Esophagus squamous epithelium (tissue), 5 donors: ENCODE measurements at regions not wholly inside any gene's neighbourhood (a gene's known extent, or its start where the extent isn't known, plus 50 kb on each side); places are given as distances from the start of the nearest gene placed in this dataset.
"Not testable (repeated sequence)": the region's sequence is repeated elsewhere in the genome, so short reads cannot be mapped to it uniquely, and the experiment has no call there.

Experiments
- DNase-seq: peaks from one replicate; lab custom pipeline; 2025; lab: John Stamatoyannopoulos, UW
- H3K27ac ChIP-seq, 4 donors: fragments of 200-600 bp; sonication (generic); one replicate each; pipeline ENCODE4 v1.5.1; 2016 to 2019; ENCODE audit warnings: mild to moderate bottlenecking in 1 of 4
- H3K27me3 ChIP-seq, 4 donors: fragments of 200-600 bp; sonication (generic); 1 replicate in 3 of 4; 2 replicates in 1 of 4; pipeline versions ENCODE4 v1.5.1 to v1.6.0; 2017 to 2021; ENCODE audit warnings: antibody characterized with exemption in 1 of 4
- H3K36me3 ChIP-seq, 3 donors: fragments of 200-600 bp; sonication (generic); one replicate each; pipeline ENCODE4 v1.5.1; 2016 to 2019
- H3K4me1 ChIP-seq, 3 donors: fragments of 200-600 bp; sonication (generic); one replicate each; pipeline ENCODE4 v1.5.1; 2017 to 2019
- H3K4me3 ChIP-seq, 4 donors: fragments of 200-600 bp; sonication (generic); 1 replicate in 3 of 4; 2 replicates in 1 of 4; pipeline ENCODE4 v1.5.1; 2016 to 2019; ENCODE audit warnings: mild to moderate bottlenecking in 2 of 4, moderate library complexity in 1 of 4
- H3K9me3 ChIP-seq, 3 donors: fragments of 200-600 bp; sonication (generic); one replicate each; pipeline ENCODE4 v1.5.1; 2016 to 2019
- CTCF ChIP-seq, 6 experiments: fragments of 450-650 bp in 4 of 6; fragments of 200-600 bp in 2 of 6; sonication (generic) in 2 of 6; IDR thresholded peaks; one replicate each; pipeline ENCODE4 v1.5.1; 2016 to 2019; ENCODE audit warnings: antibody characterized with exemption in 6 of 6, mild to moderate bottlenecking in 4 of 6, moderate library complexity in 4 of 6
- POLR2A ChIP-seq, 4 donors: fragments of 450-650 bp; IDR thresholded peaks; one replicate each; pipeline ENCODE4 v1.6.1; 2017; ENCODE audit warnings: antibody characterized with exemption in 4 of 4, mild to moderate bottlenecking in 4 of 4, moderate library complexity in 3 of 4
- WGBS, 2 donors: methylation state at CpG; one replicate each; pipeline ENCODE4 v1.1.5; 2018; 5-methylcytosine and 5-hydroxymethylcytosine counted together
- intact Hi-C: fragments of 100-400 bp; cut with DNase I; formaldehyde crosslinking; loops from one replicate; pipeline ENCODE4 v1.15.0; 2022
- donor health status: DM: yes; HTN: yes; CAD: no.

- H3K4me3 ChIP-seq, result no peak overlapping the region
- no peak for DNase-seq
These were observed 835.2 kb downstream of the FSCB start for GRCh38 chr14:43671716-43672485.

GRCh38 chr14:43669355-43669754 is 837.7 kb downstream of the FSCB start:
- Histone ChIP-seq H3K4me1 (no peaks in the 10 kb centered on the region), H3K9me3 (no peaks in the 10 kb centered on the region), H3K27me3 (no peaks in the 10 kb centered on the region), H3K36me3 (no peaks in the 10 kb centered on the region), H3K27ac (no peak overlapping the region), H3K4me3 (no peak overlapping the region)
- intact Hi-C loops, result no loop called here
- WGBS, 2 donors, result 26 to 38% methylated on average over 1 of the region's 1 CpG
- DNase-seq, result no peak
- no peak for TF ChIP-seq POLR2A (IDR thresholded peaks at IDR 0.05)
- TF ChIP-seq CTCF (IDR thresholded peaks at IDR 0.05), result no peak

More at GRCh38 chr14:43671716-43672485, 835.2 kb downstream of the FSCB start:
- TF ChIP-seq CTCF (IDR thresholded peaks at IDR 0.05), result no peak
- TF ChIP-seq POLR2A (IDR thresholded peaks at IDR 0.05), result no peak
- Histone ChIP-seq H3K4me1 (no peaks in the 10 kb centered on the region), H3K9me3 (no peaks in the 10 kb centered on the region), H3K27me3 (no peaks in the 10 kb centered on the region), H3K27ac (no peak overlapping the region), H3K36me3 (no peaks in the 10 kb centered on the region)
- WGBS, 2 donors, result 70 to 72% methylated on average over 3 of the region's 3 CpGs
- intact Hi-C loops, result no loop called here

DNA sequence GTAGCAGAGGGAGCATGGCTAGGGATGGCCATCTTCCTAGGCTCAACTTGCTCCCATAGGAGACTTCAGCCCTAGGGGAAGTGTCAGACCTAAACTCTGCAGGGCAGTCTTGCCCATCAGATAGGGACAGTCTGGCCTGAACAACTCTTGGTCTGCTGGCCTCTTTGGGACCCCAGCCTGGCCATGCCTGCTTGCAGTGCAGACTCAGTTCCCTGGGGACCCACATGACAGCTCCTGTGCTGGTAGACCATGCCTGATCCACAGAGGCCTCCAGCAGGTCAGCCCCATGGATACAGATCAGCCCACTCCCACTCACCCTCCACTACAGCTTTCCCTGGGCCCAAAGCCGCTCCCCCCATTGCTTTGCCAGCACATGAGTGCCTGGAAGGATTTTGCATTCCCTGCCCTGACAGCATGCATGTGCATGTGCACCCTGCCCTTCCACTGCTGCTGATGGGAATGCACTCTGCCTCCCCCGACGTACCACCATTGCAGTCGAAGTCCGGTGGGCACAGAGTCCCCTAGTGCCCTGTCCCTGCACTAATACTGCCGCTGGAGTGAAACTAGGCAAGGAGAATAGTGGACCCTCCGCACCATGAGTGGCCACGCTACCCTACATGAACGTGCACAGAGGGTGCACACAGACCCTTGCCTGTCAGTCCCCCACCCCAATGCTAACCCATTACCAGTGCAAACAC is 841.4 kb downstream of the FSCB start:
- no peak for DNase-seq
- H3K27ac ChIP-seq, result no peak overlapping the region
- no peaks in the 10 kb centered on the region for H3K9me3 ChIP-seq
- no peaks in the 10 kb centered on the region for H3K4me1 ChIP-seq
- H3K4me3 ChIP-seq, result no peak overlapping the region
- H3K27me3 ChIP-seq, result no peaks in the 10 kb centered on the region
- intact Hi-C loops, result no loop called here
- TF ChIP-seq POLR2A (IDR thresholded peaks at IDR 0.05), result no peak
- TF ChIP-seq CTCF (IDR thresholded peaks at IDR 0.05), result no peak
- H3K36me3 ChIP-seq, result no peaks in the 10 kb centered on the region
- 68 to 72% methylated on average over 7 to 9 of the region's 9 CpGs for WGBS, 2 donors

DNA sequence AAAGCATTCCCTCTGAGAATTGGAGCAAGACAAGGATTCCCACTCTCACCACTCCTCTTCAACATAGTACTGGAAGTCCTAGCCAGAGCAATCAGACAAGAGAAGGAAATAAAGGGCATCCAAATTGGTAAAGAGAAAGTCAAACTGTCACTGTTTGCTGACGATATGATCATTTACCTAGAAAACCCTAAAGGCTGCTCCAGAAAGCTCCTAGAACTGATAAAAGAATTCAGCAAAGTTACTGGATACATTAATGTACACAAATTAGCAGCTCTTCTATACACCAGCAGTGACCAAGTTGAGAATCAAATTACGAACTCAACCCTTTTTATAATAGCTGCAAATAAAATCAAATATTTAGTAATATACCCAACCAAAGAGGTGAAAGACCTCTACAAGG is 851.9 kb downstream of the FSCB start:
- H3K4me3 ChIP-seq, H3K4me1 ChIP-seq, intact Hi-C loops, H3K27ac ChIP-seq, H3K27me3 ChIP-seq, H3K36me3 ChIP-seq, DNase-seq, H3K9me3 ChIP-seq: not testable (repeated sequence)
- 81 to 88% methylated on average over 2 of the region's 2 CpGs for WGBS, 2 donors

GRCh38 chr14:43651896-43652295 is 855.2 kb downstream of the FSCB start:
- Histone ChIP-seq H3K9me3 (no peaks in the 10 kb centered on the region), H3K4me3 (no peak overlapping the region), H3K27me3 (no peaks in the 10 kb centered on the region), H3K4me1 (no peaks in the 10 kb centered on the region), H3K27ac (no peak overlapping the region), H3K36me3 (no peaks in the 10 kb centered on the region)
- no peak for DNase-seq
- TF ChIP-seq POLR2A (IDR thresholded peaks at IDR 0.05), result no peak
- TF ChIP-seq CTCF (IDR thresholded peaks at IDR 0.05), result no peak
- intact Hi-C loops, result no loop called here
- 55 to 67% methylated on average over 1 of the region's 1 CpG for WGBS, 2 donors
